HUES64 (cell line): ENCODE measurements at regions not wholly inside any gene's neighbourhood (a gene's known extent, or its start where the extent isn't known, plus 50 kb on each side); places are given as distances from the start of the nearest gene placed in this dataset.

Source experiments
- H3K27ac ChIP-seq: 2 replicates; pipeline ENCODE4 v1.7.0; 2013; ENCODE audit warnings: low read depth, low read length, inconsistent platforms
- H3K27me3 ChIP-seq: 2 replicates; pipeline ENCODE4 v1.6.1; 2013; ENCODE audit warnings: mild to moderate bottlenecking, low read length; ENCODE audit not compliant: insufficient read depth
- H3K36me3 ChIP-seq: 2 replicates; pipeline ENCODE4 v1.6.1; 2013; ENCODE audit warnings: mild to moderate bottlenecking, low read length; ENCODE audit not compliant: insufficient read depth
- H3K4me1 ChIP-seq: 2 replicates; pipeline ENCODE4 v1.6.1; 2013; ENCODE audit warnings: mild to moderate bottlenecking, low read length, moderate library complexity; ENCODE audit not compliant: insufficient read depth
- H3K4me3 ChIP-seq: 2 replicates; pipeline ENCODE4 v1.5.1; 2013; ENCODE audit warnings: mild to moderate bottlenecking, low read length, moderate library complexity
- H3K9ac ChIP-seq: 2 replicates; pipeline ENCODE4 v1.6.1; 2013; ENCODE audit warnings: mild to moderate bottlenecking, low read depth, low read length
- H3K9me3 ChIP-seq: 2 replicates; pipeline ENCODE4 v1.6.1; 2013; ENCODE audit warnings: low read depth, low read length; ENCODE audit not compliant: insufficient read depth
- WGBS: fragments of 150-250, 120-280 bp; methylation state at CpG from one replicate; pipeline ENCODE4 v1.1.7; 2013; ENCODE audit warnings: missing lambda C conversion rate; 5-methylcytosine and 5-hydroxymethylcytosine counted together

DNA sequence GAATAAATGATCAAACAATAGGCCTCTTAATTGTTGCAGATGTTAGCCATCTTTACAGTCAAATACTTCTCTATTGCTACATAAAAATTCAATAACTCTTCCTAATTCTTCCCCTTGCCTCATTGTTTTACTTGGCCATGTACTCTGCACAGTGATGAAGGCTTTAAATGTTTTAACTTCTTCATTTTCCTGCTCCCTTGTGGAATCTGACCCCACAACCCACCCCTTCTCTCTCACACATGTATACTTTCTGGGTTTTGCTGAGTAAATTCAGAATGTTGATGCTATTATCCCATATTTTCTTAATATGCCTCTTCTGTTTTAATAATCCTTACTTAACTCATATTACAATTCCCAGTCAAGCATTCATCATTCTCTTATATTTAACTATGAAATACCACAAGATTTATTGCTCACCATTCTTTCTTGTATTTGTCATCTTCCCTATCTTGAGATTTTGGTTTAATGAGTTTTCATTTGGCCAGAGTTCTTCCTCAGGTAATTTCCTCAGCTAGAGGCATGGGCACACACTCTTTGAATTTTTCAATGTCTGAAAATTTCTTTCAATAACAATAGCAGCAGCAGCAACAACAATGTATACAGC is 327.8 kb upstream of the USP24 start:
- H3K4me3 ChIP-seq: no peak overlapping the region
- no peaks in the 10 kb centered on the region for H3K27me3 ChIP-seq
- H3K36me3 ChIP-seq: no peaks in the 10 kb centered on the region
- no peak overlapping the region for H3K9ac ChIP-seq
- H3K4me1 ChIP-seq: no peaks in the 10 kb centered on the region
- no peak overlapping the region for H3K27ac ChIP-seq
- no peaks in the 10 kb centered on the region for H3K9me3 ChIP-seq

DNA sequence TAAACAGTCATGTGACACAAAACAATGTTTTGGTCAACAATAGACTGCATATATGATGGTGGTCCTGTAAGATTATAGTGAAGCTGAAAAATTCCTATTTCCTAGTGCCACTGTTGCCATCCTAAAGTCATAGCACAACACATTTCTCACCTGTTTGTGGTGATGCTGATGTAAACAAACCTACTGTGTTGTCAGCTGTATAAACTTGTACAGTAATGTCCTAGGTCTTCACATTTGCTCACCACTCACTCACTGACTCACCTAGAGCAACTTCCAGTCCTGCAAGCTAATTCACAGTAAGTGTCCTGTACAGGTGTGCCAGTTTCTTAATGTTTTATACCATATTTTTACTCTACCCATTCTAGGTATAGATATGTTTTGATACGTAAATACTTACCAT is 326.1 kb upstream of the USP24 start:
- Histone ChIP-seq H3K9me3 (no peaks in the 10 kb centered on the region), H3K27ac (no peak overlapping the region), H3K4me1 (no peaks in the 10 kb centered on the region), H3K27me3 (no peaks in the 10 kb centered on the region), H3K4me3 (no peak overlapping the region), H3K9ac (no peak overlapping the region), H3K36me3 (no peaks in the 10 kb centered on the region)
- no CpG with 5 or more reads among the region's 1 CpG for WGBS

DNA sequence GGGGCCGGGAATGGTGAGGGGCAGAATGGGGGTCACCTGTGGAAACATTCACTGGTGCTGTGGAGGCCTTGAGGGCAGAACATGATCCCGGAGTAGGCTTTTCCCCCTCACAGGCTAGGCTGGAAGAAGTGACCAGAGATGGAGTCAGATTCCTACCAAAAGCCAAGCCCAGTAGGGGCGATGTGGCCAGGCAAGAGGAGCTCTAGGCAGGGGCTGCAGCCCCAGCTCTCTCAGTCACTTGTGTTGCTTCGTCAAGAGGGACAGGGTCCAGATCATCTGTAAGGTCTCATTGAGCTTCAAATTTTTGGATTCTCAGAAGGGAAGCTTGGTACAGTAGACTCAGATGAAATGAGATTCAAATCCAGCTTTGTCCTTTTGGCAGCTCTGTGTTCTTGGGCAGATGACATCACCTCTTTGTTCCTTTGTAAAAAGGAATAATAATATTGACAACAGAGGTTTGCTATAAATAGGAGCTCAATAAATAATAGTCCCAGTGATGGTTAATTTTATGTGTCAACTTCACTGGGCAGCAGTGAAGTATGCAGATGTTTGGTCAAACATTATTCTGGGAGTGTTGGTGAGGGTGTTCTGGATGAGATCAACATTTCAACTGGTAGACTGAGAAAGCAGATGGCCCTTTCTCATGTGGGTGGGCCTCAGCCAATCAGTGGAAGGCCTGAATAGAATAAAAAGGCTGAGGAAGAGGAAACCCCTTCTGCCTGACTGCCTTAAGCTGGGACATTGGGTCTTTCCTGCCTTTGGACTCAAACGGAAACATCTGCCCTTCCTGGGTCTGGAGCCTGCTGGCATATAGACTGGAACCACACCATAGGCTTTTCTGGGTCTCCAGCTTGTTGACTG is 324.7 kb upstream of the USP24 start:
- H3K36me3 ChIP-seq: no peaks in the 10 kb centered on the region
- H3K9me3 ChIP-seq: no peaks in the 10 kb centered on the region
- H3K27me3 ChIP-seq: no peaks in the 10 kb centered on the region
- no peaks in the 10 kb centered on the region for H3K4me1 ChIP-seq
- H3K27ac ChIP-seq: no peak overlapping the region
- 92% methylated on average over 5 of the region's 5 CpGs for WGBS
- no peak overlapping the region for H3K4me3 ChIP-seq
- no peak overlapping the region for H3K9ac ChIP-seq

DNA sequence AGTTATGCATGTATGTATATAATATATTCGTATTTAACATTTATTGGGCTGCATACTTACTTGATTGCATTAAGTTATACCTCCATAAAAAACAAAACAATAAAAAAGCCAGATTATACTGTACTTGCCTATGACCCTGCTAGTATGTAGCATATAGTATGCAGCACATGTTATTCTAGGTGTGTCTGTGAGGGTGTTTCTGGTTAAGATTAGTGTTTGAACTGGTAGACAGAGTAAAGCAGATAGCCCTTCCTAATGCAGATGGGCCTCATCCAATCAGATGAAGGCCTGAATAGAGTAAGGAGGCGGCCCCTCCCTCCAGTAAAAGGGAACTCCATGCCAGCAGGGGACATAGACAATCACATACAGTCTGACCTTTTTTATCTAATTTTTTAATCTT is 323.3 kb upstream of the USP24 start:
- Histone ChIP-seq H3K9ac (no peak overlapping the region), H3K9me3 (no peaks in the 10 kb centered on the region), H3K4me1 (no peaks in the 10 kb centered on the region), H3K27ac (no peak overlapping the region), H3K4me3 (no peak overlapping the region), H3K36me3 (no peaks in the 10 kb centered on the region), H3K27me3 (no peaks in the 10 kb centered on the region)
- 100% methylated on average over 1 of the region's 2 CpGs for WGBS

DNA sequence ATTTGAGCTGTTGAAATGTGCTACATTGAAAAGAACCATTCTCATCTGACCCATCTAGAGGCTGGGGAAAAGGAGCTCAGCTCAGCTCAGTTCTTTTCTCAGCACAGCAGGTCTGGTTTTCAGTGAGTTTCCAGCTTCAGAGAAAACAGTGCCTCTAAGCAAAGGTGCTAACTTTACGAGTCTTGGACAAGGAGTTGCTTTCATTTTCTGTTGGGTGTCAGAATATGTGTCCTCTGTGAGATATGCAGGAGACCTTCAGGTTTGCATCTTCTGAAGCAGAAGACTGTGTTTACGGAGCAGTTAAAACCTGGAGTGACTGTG is 321.3 kb upstream of the USP24 start:
- Histone ChIP-seq H3K36me3 (no peaks in the 10 kb centered on the region), H3K9me3 (no peaks in the 10 kb centered on the region), H3K4me1 (no peaks in the 10 kb centered on the region), H3K4me3 (no peak overlapping the region), H3K9ac (no peak overlapping the region), H3K27me3 (no peaks in the 10 kb centered on the region; the same call in 1 of the 2 replicates), H3K27ac (no peak overlapping the region)
- 96% methylated on average over 2 of the region's 2 CpGs for WGBS

DNA sequence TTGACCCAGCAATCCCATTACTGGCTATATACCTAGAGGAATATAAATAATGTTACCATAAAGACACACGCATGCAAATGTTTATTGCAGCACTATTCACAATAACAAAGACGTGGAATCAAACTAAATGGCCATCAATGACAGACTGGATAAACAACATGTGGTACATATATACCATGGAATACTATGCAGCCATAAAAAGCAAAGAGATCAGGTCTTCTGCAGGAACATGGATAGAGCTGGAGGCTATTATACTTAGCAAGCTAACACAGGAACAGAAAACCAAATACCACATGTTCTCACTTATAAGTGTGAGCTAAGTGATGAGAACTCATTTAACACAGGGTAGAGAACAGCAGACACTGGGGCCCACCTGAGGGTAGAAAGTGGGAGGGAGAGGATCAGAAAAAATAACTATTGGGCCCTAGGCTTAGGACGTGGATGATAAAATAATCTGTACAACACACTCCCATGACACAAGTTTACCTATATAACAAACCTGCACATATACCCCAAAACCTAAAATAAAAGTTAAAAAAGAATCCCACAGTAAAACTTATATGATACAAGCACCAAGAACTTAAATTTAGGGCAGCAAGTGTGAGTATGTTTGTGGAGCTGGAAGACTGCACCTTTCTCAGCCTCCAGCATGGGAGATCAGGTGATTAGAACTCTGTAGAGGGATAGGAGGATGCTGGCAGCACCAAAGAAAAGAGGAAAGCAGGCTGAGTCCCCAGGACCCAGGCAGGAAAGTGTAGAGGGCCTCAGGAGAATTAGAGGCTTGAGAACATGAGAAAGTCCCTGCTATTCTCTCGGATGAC is 320.8 kb upstream of the USP24 start:
- Histone ChIP-seq H3K9me3 (no peaks in the 10 kb centered on the region), H3K27ac (no peak overlapping the region), H3K36me3 (no peaks in the 10 kb centered on the region), H3K4me3 (no peak overlapping the region), H3K27me3 (no peaks in the 10 kb centered on the region; the same call in 1 of the 2 replicates), H3K4me1 (no peaks in the 10 kb centered on the region), H3K9ac (no peak overlapping the region)
- 90% methylated on average over 4 of the region's 4 CpGs for WGBS

DNA sequence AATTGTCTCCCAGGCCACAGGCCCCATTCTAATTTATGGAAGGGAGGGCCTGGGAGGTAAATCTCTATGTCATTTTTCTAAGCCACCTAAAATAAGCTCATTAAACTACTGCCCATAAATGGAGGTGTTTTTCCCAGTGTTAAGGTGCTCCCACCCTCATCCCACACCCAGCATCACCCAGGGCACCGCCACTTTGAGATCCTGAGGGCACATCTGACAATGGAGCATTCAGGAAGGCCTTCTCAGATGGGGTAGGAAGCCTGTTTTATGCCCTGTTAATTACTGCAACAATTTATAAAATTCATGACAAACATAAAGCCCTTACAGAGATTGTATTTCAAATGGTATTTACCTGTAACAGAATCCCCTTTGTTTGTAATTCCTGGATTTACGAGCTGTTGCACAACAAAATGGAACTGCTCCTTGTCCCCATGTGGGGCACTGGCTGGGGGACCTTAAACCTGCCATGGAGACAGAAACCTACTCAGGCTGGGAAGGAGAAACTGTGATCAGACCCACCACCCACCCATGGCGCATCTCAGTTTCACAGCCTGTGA is 319.5 kb upstream of the USP24 start:
- no peak overlapping the region for H3K4me3 ChIP-seq
- no peaks in the 10 kb centered on the region for H3K9me3 ChIP-seq
- H3K9ac ChIP-seq: no peak overlapping the region
- H3K36me3 ChIP-seq: no peaks in the 10 kb centered on the region
- H3K27me3 ChIP-seq: no peaks in the 10 kb centered on the region; the same call in 1 of the 2 replicates
- 98% methylated on average over 3 of the region's 3 CpGs for WGBS
- no peak overlapping the region for H3K27ac ChIP-seq
- H3K4me1 ChIP-seq: peaks cover 4% of the 10 kb centered on the region; the same call in 1 of the 2 replicates

DNA sequence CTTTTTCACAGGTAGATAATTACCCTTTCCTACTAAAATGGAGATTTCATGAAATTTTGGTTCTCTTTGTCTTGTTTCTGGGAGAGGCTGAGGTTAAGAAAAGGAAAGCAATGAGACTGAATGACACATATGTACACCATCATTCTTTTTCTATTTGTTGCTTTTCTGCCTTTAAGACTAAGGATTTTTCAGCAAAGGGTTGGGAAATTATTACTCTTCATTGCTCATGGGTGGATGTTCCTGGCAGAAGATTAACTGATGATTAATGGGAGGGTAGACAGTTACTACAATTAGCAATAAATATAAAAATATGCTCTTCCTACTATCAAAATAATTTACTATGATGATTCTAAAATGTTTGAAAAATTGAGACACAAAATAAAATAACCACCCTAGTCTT is 316.5 kb upstream of the USP24 start:
- peaks cover 4% of the 10 kb centered on the region; the same call in 1 of the 2 replicates for H3K4me1 ChIP-seq
- no peak overlapping the region for H3K27ac ChIP-seq
- H3K36me3 ChIP-seq: no peaks in the 10 kb centered on the region
- H3K4me3 ChIP-seq: no peak overlapping the region
- H3K9ac ChIP-seq: no peak overlapping the region
- no peaks in the 10 kb centered on the region for H3K9me3 ChIP-seq
- no peaks in the 10 kb centered on the region; the same call in 1 of the 2 replicates for H3K27me3 ChIP-seq

DNA sequence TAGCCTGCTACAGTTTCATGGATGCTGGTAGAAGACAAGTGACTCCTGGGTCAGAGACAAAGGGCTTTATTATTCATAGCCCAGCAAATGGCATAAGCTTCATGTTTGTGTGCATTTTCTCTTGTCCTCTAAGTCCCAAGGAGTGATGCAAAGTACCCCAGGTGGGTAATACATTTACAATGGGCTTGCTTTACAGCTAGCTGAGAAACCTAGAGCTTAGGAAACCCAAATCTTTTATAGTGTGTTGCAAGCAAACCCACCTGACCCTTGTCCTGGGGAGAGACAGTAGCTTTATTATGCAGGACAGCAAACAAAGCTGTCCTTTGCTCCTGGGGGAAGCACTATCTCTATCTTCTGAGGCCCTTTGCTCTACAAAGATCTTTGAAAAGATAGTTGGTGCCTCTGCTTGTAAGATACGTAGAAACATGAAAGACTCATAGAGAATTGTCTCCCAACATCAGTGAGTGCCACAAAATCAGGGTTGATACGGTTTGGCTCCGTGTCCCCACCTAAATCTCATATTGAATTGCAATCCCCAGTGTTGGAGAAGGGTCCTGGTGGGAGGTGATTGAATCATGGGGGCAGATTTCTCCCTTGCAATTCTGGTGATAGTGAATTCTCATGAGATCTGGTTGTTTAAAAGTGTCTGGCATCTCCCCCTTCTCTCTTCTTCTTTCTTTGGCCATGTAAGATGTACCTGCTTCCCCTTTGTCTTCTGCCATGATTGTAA is 315.8 kb upstream of the USP24 start:
- no peak overlapping the region for H3K27ac ChIP-seq
- 82% methylated on average over 3 of the region's 3 CpGs for WGBS
- no peak overlapping the region for H3K9ac ChIP-seq
- H3K9me3 ChIP-seq: no peaks in the 10 kb centered on the region
- H3K4me1 ChIP-seq: peaks cover 4% of the 10 kb centered on the region; the same call in 1 of the 2 replicates
- H3K4me3 ChIP-seq: no peak overlapping the region
- H3K27me3 ChIP-seq: no peaks in the 10 kb centered on the region; the same call in 1 of the 2 replicates
- H3K36me3 ChIP-seq: no peaks in the 10 kb centered on the region

DNA sequence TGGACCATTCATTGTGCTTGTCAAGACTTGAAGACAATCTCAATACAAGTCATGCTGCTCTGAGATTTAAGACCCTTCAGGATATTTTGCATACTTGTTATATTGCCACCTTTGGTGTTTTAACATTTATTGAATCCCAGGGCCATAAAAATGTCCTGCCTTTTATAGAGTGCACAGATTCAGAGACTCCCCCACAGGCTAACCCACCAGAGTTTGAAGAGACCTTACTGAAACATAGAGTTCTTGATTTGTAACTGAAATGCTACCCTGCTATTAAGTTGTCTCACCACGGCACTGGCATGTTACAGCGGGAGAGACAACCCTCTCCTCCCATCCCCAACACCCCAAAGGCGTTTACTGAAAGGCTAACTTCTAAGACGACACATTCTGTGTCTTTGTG is 313.9 kb upstream of the USP24 start:
- WGBS: 79% methylated on average over 2 of the region's 4 CpGs
- Histone ChIP-seq H3K9me3 (no peaks in the 10 kb centered on the region), H3K36me3 (no peaks in the 10 kb centered on the region), H3K27me3 (no peaks in the 10 kb centered on the region; the same call in 1 of the 2 replicates), H3K4me3 (no peak overlapping the region), H3K27ac (no peak overlapping the region), H3K9ac (no peak overlapping the region), H3K4me1 (peaks cover 4% of the 10 kb centered on the region; the same call in 1 of the 2 replicates)
